AG09319 (cell line): ENCODE measurements at regions not wholly inside any gene's neighbourhood (a gene's known extent, or its start where the extent isn't known, plus 50 kb on each side); places are given as distances from the start of the nearest gene placed in this dataset.

Experiments used
- DNase-seq: peaks from one replicate; pipeline ENCODE4 v3.0.0-alpha.2; 2010; ENCODE audit warnings: low read depth; ENCODE audit errors: extremely low read depth
- CTCF ChIP-seq: IDR thresholded peaks from 2 replicates; pipeline ENCODE4 v1.5.1; 2011; ENCODE audit warnings: low read depth, mild to moderate bottlenecking, inconsistent platforms, low read length, moderate library complexity

DNA sequence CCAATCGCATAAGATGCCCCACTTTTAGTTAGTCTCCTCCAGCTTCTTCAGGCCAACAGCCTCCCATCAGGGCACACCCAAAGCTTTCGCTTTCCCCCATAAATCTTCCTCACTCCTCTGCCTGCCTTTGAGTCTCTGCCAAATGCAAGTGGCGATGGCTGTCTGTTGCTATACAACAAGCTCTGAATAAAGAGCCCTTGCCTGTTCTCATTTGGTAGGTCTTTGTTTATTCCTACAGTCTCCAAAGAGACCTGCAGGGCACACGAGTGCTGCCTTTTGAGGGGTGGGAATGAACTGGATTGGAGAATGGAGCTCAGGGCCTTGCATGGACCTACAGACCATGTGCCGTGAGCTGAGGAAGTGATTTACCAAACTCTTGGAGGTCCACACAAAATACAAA is 52.2 kb upstream of the SOD3 start:
- TF ChIP-seq CTCF, result no peak
- DNase-seq, result no peak

GRCh38 chr4:24743927-24744326 is 51.4 kb upstream of the SOD3 start:
- no peak for DNase-seq
- no peak for TF ChIP-seq CTCF

DNA sequence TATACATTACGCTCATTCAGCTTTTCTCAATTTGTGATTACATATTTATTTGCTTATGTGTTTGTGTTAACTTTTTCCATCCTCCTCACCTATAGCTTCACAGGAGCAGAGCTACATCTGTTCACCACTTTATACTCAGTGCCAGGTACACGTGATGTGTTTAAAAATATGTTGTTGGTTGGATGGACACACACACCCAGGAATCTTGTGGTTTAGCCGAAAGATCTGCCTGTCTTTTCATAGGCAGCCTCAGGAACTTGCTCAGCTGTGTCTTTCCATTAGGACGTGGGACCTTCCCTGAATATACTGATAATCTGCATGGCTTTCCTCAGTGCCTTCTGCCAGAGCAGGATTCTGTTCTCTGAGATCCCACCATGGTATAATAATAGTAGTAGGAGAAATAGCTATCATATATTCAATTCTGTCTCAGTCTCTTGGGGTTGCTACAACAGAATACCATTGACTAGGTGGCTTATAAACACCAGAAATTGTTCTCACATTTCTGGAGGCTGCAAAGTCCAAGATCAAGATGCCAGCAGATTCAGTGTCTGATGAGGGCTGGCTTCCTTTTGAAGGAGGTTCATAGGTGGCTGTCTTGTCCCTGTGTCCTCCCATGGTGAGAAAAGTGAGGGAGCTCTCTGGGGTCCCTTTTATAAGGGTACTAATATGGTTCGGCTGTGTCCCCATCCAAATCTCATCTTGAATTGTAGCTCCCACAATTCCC is 50.0 kb upstream of the SOD3 start:
- DNase-seq, result no peak

More for the DNA sequence above, 50.0 kb upstream of the SOD3 start:
- no peak for TF ChIP-seq CTCF
